HG02973 (cell line): ENCODE measurements at regions not wholly inside any gene's neighbourhood (a gene's known extent, or its start where the extent isn't known, plus 50 kb on each side); places are given as distances from the start of the nearest gene placed in this dataset.

Source experiments
- ATAC-seq: cut with Tn5 transposase; IDR thresholded peaks from one replicate; pipeline ENCODE4 v1.9.1; 2021; ENCODE audit warnings: moderate library complexity; ENCODE audit not compliant: unreplicated experiment

GRCh38 chr2:41735476-41735875, 312.3 kb upstream of the PKDCC start:
- ATAC-seq: no peak

- peak; percentile 93 for ATAC-seq
These were observed 311.7 kb upstream of the PKDCC start for GRCh38 chr2:41736105-41736567.

GRCh38 chr2:41736586-41736985, 311.2 kb upstream of the PKDCC start:
- ATAC-seq: peak; percentile 12

GRCh38 chr2:41737888-41738287, 309.9 kb upstream of the PKDCC start:
- ATAC-seq: no peak

GRCh38 chr2:41741951-41742595, 305.7 kb upstream of the PKDCC start:
- peak; percentile 67 for ATAC-seq

- ATAC-seq: no peak
These were observed 304.5 kb upstream of the PKDCC start for GRCh38 chr2:41743324-41743723.

GRCh38 chr2:41750829-41751228, 297.0 kb upstream of the PKDCC start:
- ATAC-seq: no peak

GRCh38 chr2:41759880-41760279, 287.9 kb upstream of the PKDCC start:
- no peak for ATAC-seq

- no peak for ATAC-seq
These were observed 284.7 kb upstream of the PKDCC start for GRCh38 chr2:41763141-41763540.

GRCh38 chr2:41764131-41764530, 283.7 kb upstream of the PKDCC start:
- no peak for ATAC-seq

GRCh38 chr2:41764919-41765318, 282.9 kb upstream of the PKDCC start:
- ATAC-seq: no peak

GRCh38 chr2:41768310-41768709, 279.5 kb upstream of the PKDCC start:
- ATAC-seq: no peak

- no peak for ATAC-seq
These were observed 276.1 kb upstream of the PKDCC start for GRCh38 chr2:41771710-41772109.

GRCh38 chr2:41772697-41773096, 275.1 kb upstream of the PKDCC start:
- ATAC-seq: no peak

- ATAC-seq: no peak
These were observed 273.7 kb upstream of the PKDCC start for GRCh38 chr2:41774011-41774605.

GRCh38 chr2:41775366-41776025, 272.3 kb upstream of the PKDCC start:
- no peak for ATAC-seq

GRCh38 chr2:41779888-41780287, 267.9 kb upstream of the PKDCC start:
- ATAC-seq: no peak

- no peak for ATAC-seq
These were observed 265.3 kb upstream of the PKDCC start for GRCh38 chr2:41782306-41783158.

GRCh38 chr2:41784496-41784895, 263.3 kb upstream of the PKDCC start:
- ATAC-seq: no peak

GRCh38 chr2:41785251-41786022, 262.4 kb upstream of the PKDCC start:
- no peak for ATAC-seq

- no peak for ATAC-seq
These were observed 256.3 kb upstream of the PKDCC start for GRCh38 chr2:41791523-41791922.
